HepG2 (cell line): ENCODE measurements at regions not wholly inside any gene's neighbourhood (a gene's known extent, or its start where the extent isn't known, plus 50 kb on each side); places are given as distances from the start of the nearest gene placed in this dataset.

Source experiments
- ATAC-seq: fragments of 200-7000 bp; cut with Tn5 transposase; 3 replicates; pipeline ENCODE4 v1.9.1; 2020; ENCODE audit warnings: mild to moderate bottlenecking, moderate library complexity
- BruUV-seq: library from RNA; stranded (reverse); fragments of 400-500 nt; replicated peaks from 2 replicates; lab custom pipeline; 2021; lab: Mats Ljungman, UMichigan
- CTCF ChIA-PET: fragments of 300-600 bp; formaldehyde crosslinking; extraction: SDS; loops from one replicate; lab custom pipeline; 2021; ENCODE audit warnings: low total read pairs, inconsistent platforms, low intra/inter-chr PET ratio; lab: Yijun Ruan, JAX
- POLR2A ChIA-PET: fragments of 350-600 bp; sonication (Branson Sonifier 250); formaldehyde crosslinking; loops from one replicate; lab custom pipeline; 2020; ENCODE audit warnings: antibody characterized with exemption, inconsistent platforms; lab: Yijun Ruan, JAX
- DNase-seq: peaks from one replicate; pipeline ENCODE4 v3.0.0-alpha.2; 2015; ENCODE audit warnings: low spot score
- FAIRE-seq: peaks from 3 replicates; lab custom pipeline; 2011; peaks lifted over from hg19 to GRCh38; lab: Jason Lieb, UNC
- H2AFZ ChIP-seq: one replicate; pipeline ENCODE4 v1.6.1; 2011; ENCODE audit warnings: low read length, inconsistent platforms
- H3K27ac ChIP-seq: fragments of 300-600 bp; 3 replicates; pipeline ENCODE4 v1.8.0; 2011; ENCODE audit warnings: mixed run types, mild to moderate bottlenecking, mixed read lengths, low read length, inconsistent platforms; ENCODE audit not compliant: insufficient read depth; ENCODE audit errors: extremely low read length
- H3K27me3 ChIP-seq, 2 experiments: fragments of 200-600 bp in 1 of 2; 2 replicates in 1 of 2; 3 replicates in 1 of 2; pipeline versions ENCODE4 v1.6.0 to v1.8.0; 2011; ENCODE audit warnings: low read length in 2 of 2, mild to moderate bottlenecking in 2 of 2, moderate library complexity in 2 of 2, inconsistent platforms in 1 of 2; ENCODE audit not compliant: insufficient read depth in 2 of 2, control insufficient read depth in 1 of 2
- H3K36me3 ChIP-seq, 2 experiments: fragments of 200-600 bp in 1 of 2; replicated peaks in 1 of 2; 2 replicates in 1 of 2; 3 replicates in 1 of 2; pipeline versions ENCODE4 v1.5.1 to v1.8.0; 2011; ENCODE audit warnings: low read length in 2 of 2, inconsistent platforms in 1 of 2; ENCODE audit not compliant: insufficient read depth in 2 of 2, control insufficient read depth in 1 of 2
- H3K4me1 ChIP-seq: 2 replicates; pipeline ENCODE4 v1.5.1; 2012; ENCODE audit warnings: low read length, inconsistent platforms; ENCODE audit not compliant: insufficient read depth
- H3K4me2 ChIP-seq: 2 replicates; pipeline ENCODE4 v1.6.0; 2011; ENCODE audit warnings: low read depth, low read length, inconsistent platforms
- H3K4me3 ChIP-seq, 3 experiments: fragments of 200-600 bp in 1 of 3; sonication (generic), shearing (Covaris generic) in 1 of 3; replicated peaks in 1 of 3; 2 replicates each; pipeline ENCODE4 v1.5.1; 2011 to 2016; ENCODE audit warnings: low read length in 3 of 3, inconsistent platforms in 2 of 3, low read depth in 2 of 3, mild to moderate bottlenecking in 2 of 3, control low read depth in 1 of 3, mixed read lengths in 1 of 3; ENCODE audit not compliant: insufficient read depth in 1 of 3
- H3K79me2 ChIP-seq: one replicate; pipeline ENCODE4 v1.6.1; 2011; ENCODE audit warnings: low read length, inconsistent platforms; ENCODE audit not compliant: insufficient read depth
- H3K9ac ChIP-seq: 2 replicates; pipeline ENCODE4 v1.6.0; 2011; ENCODE audit warnings: mild to moderate bottlenecking, low read depth, low read length, inconsistent platforms; ENCODE audit not compliant: insufficient read depth
- H3K9me3 ChIP-seq: 2 replicates; pipeline ENCODE4 v1.5.1; 2012; ENCODE audit warnings: mild to moderate bottlenecking, low read length
- H4K20me1 ChIP-seq: 2 replicates; pipeline ENCODE4 v1.6.0; 2011; ENCODE audit warnings: inconsistent platforms, mild to moderate bottlenecking, low read length, moderate library complexity; ENCODE audit not compliant: insufficient read depth
- BRD4 ChIP-seq: sonication (generic); formaldehyde crosslinking; IDR thresholded peaks from 2 replicates; pipeline ENCODE4 v1.4.0; 2020; ENCODE audit warnings: missing genetic modification reagents
- EED ChIP-seq: sonication (generic); formaldehyde crosslinking; IDR thresholded peaks from 2 replicates; pipeline ENCODE4 v1.5.0; 2020; ENCODE audit warnings: mild to moderate bottlenecking, missing genetic modification reagents
- HINFP ChIP-seq: sonication (generic); formaldehyde crosslinking; IDR thresholded peaks from 2 replicates; pipeline ENCODE4 v1.4.0; 2020; ENCODE audit warnings: low read depth, mild to moderate bottlenecking, missing genetic modification reagents
- LCORL ChIP-seq, 2 experiments: fragments of 450-650 bp in 1 of 2; sonication (generic) in 1 of 2; formaldehyde crosslinking in 1 of 2; IDR thresholded peaks; 2 replicates each; pipeline versions ENCODE4 v1.5.0 to v1.6.1; 2017 to 2020; ENCODE audit warnings: antibody characterized with exemption in 1 of 2, missing genetic modification reagents in 1 of 2
- NFAT5 ChIP-seq: sonication (generic); formaldehyde crosslinking; IDR thresholded peaks from 2 replicates; pipeline ENCODE4 v1.4.0; 2020; ENCODE audit warnings: missing genetic modification reagents
- RXRB ChIP-seq: IDR thresholded peaks from 2 replicates; pipeline ENCODE4 v1.6.1; 2016; ENCODE audit warnings: borderline replicate concordance, missing genetic modification reagents, missing compliant biosample characterization
- ZNF101 ChIP-seq: sonication (generic); formaldehyde crosslinking; IDR thresholded peaks from 2 replicates; pipeline ENCODE4 v1.4.0; 2020; ENCODE audit warnings: mild to moderate bottlenecking, low read depth, missing genetic modification reagents, borderline replicate concordance
- ZNF24 ChIP-seq: fragments of 450-650 bp; IDR thresholded peaks from 2 replicates; pipeline ENCODE4 v1.6.1; 2017; ENCODE audit warnings: antibody characterized with exemption, mild to moderate bottlenecking
- ZNF430 ChIP-seq: sonication (generic); formaldehyde crosslinking; IDR thresholded peaks from 2 replicates; pipeline ENCODE4 v1.9.0; 2021; ENCODE audit warnings: mild to moderate bottlenecking, missing genetic modification reagents
- ZNF790 ChIP-seq: sonication (generic); formaldehyde crosslinking; IDR thresholded peaks from 2 replicates; pipeline ENCODE4 v1.8.0; 2022; ENCODE audit warnings: missing genetic modification reagents, mild to moderate bottlenecking, borderline replicate concordance
- WGBS: methylation state at CpG from one replicate; pipeline ENCODE4 v1.1.6; 2017; ENCODE audit warnings: low lambda C conversion rate; 5-methylcytosine and 5-hydroxymethylcytosine counted together
- in situ Hi-C: cut with HindIII; loops from 2 replicates; pipeline ENCODE4 v1.10.0; 2017; ENCODE audit warnings: low pct_unique_long_range_greater_than_20kb; ENCODE audit not compliant: extremely low pct_ligation_motif_present
- intact Hi-C: fragments of 100-400 bp; cut with micrococcal nuclease; formaldehyde crosslinking; loops from one replicate; pipeline ENCODE4 v1.10.0; 2022; ENCODE audit not compliant: unreplicated experiment

GRCh38 chr13:33684874-33685273 lies 133.1 kb upstream of the RFC3 start:
- Histone ChIP-seq H3K9me3 (0 out of 2 replicates have a peak, but pooled peaks cover 4% of the 10 kb centered on the region), H3K27me3 (no peaks in the 10 kb centered on the region; a peak in 1 of 5 replicates), H3K27ac (no peak overlapping the region), H2AFZ (no peak overlapping the region), H3K4me2 (no peak overlapping the region), H3K4me3 (no peak overlapping the region), H3K9ac (no peak overlapping the region), H3K79me2 (peaks cover 11% of the 10 kb centered on the region), H3K36me3 (no peaks in the 10 kb centered on the region), H3K4me1 (peaks cover 39% of the 10 kb centered on the region), H4K20me1 (no peaks in the 10 kb centered on the region)
- 97% methylated on average over 4 of the region's 4 CpGs for WGBS
- no TSS peak for BruUV-seq
- TF ChIP-seq ZNF790 (CRISPR knock-in tag) (no peak), ZNF430 (CRISPR knock-in tag) (no peak), ZNF24 (no peak), LCORL (IDR thresholded peaks at IDR 0.05) (no peak), LCORL (CRISPR knock-in tag; IDR thresholded peaks at IDR 0.05) (no peak), EED (CRISPR knock-in tag) (no peak), BRD4 (CRISPR knock-in tag) (no peak), NFAT5 (no peak), ZNF101 (CRISPR knock-in tag) (no peak), RXRB (CRISPR knock-in tag) (no peak), HINFP (no peak)
- FAIRE-seq, result no peak
- no peak for ATAC-seq
- no peak for DNase-seq
- POLR2A ChIA-PET, result no interaction called here
- in situ Hi-C loops (no loop called here), intact Hi-C loops (no loop called here)
- CTCF ChIA-PET, result no interaction called here
